Astrocyte (in vitro differentiated cells and primary cell): ENCODE measurements at regions not wholly inside any gene's neighbourhood (a gene's known extent, or its start where the extent isn't known, plus 50 kb on each side); places are given as distances from the start of the nearest gene placed in this dataset.

Experiments used
- CTCF ChIP-seq: IDR thresholded peaks from 2 replicates; pipeline ENCODE4 v1.5.1; 2011; ENCODE audit warnings: low read depth, mild to moderate bottlenecking, inconsistent platforms, low read length, moderate library complexity; ENCODE audit not compliant: insufficient read depth
- EZH2 ChIP-seq: IDR thresholded peaks from 2 replicates; pipeline ENCODE4 v1.6.1; 2012; ENCODE audit warnings: mild to moderate bottlenecking, low read length, inconsistent platforms; ENCODE audit not compliant: insufficient read depth

DNA sequence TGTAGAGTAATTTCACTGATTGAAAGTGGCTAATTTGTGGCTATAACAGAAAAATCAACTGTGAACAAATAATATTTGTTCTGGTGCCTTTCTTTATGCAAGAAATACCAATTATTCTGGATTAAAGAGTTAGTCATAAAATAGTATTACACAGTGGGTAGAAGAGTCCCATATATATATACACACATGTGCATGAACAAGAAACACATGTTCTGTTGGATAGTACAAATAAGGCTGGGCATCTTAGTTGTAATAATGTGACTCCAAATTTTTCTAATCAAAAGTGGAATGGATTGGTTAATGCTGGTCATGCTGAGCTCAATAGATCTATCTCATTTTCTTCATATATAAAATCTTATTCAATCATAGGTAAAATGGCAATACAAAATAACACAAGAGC is 179.4 kb downstream of the OGFRL1 start:
- no peak for TF ChIP-seq EZH2
- no peak for TF ChIP-seq CTCF
